ENCODE measurements at regions not wholly inside any gene's neighbourhood (a gene's known extent, or its start where the extent isn't known, plus 50 kb on each side); places are given as distances from the start of the nearest gene placed in this dataset.

- H3K27me3 ChIP-seq (replicated peaks; ENCODE audit: insufficient read depth): no peaks in the 10 kb centered on the region
- in situ Hi-C loops (cut with MboI): no loop called here
- no peaks in the 10 kb centered on the region for H3K9me3 ChIP-seq (ENCODE audit: low read depth)
- no peak overlapping the region for H2AFZ ChIP-seq
- TF ChIP-seq EZH2 (IDR thresholded peaks at IDR 0.05; ENCODE audit: insufficient read depth, poor library complexity, severe bottlenecking) (no peak), EZH2phosphoT487 (IDR thresholded peaks at IDR 0.05; ENCODE audit: insufficient read depth, low read depth) (no peak)
- H3K4me1 ChIP-seq (ENCODE audit: insufficient read depth): no peaks in the 10 kb centered on the region
- 2 to 5% methylated on average over 2 of the region's 2 CpGs for WGBS, 2 experiments (ENCODE audit: low coverage in 1 of 2, low lambda C conversion rate in 2 of 2, missing lambda C conversion rate in 2 of 2)
- H3K4me2 ChIP-seq (ENCODE audit: unreplicated experiment): no peak overlapping the region
- H3K9me2 ChIP-seq (ENCODE audit: insufficient read depth): no peaks in the 10 kb centered on the region
- no peaks in the 10 kb centered on the region for H3K79me2 ChIP-seq (ENCODE audit: insufficient read depth)
- no peak overlapping the region for H3K4me3 ChIP-seq
- DNase-seq: no peak
- H3K9ac ChIP-seq: no peak overlapping the region
- no peaks in the 10 kb centered on the region for H3F3A ChIP-seq (ENCODE audit: insufficient read depth)
- no peaks in the 10 kb centered on the region for H3K36me3 ChIP-seq (ENCODE audit: low read depth)
- no peaks in the 10 kb centered on the region for H4K20me1 ChIP-seq (ENCODE audit: insufficient read depth)
- H3K27ac ChIP-seq: no peak overlapping the region
Observed at GRCh38 chr7:117963264-117964197, 90.3 kb upstream of the CTTNBP2 start.

GRCh38 chr7:117970801-117971200, 97.6 kb upstream of the CTTNBP2 start:
- H3K9me2 ChIP-seq (ENCODE audit: insufficient read depth): no peaks in the 10 kb centered on the region
- TF ChIP-seq EZH2 (IDR thresholded peaks at IDR 0.05; ENCODE audit: insufficient read depth, poor library complexity, severe bottlenecking) (no peak), EZH2phosphoT487 (IDR thresholded peaks at IDR 0.05; ENCODE audit: insufficient read depth, low read depth) (no peak)
- no peaks in the 10 kb centered on the region for H3K27me3 ChIP-seq (replicated peaks; ENCODE audit: insufficient read depth)
- H4K20me1 ChIP-seq (ENCODE audit: insufficient read depth): no peaks in the 10 kb centered on the region
- H3K36me3 ChIP-seq (ENCODE audit: low read depth): no peaks in the 10 kb centered on the region
- no peaks in the 10 kb centered on the region for H3F3A ChIP-seq (ENCODE audit: insufficient read depth)
- H3K79me2 ChIP-seq (ENCODE audit: insufficient read depth): no peaks in the 10 kb centered on the region
- 24 to 31% methylated on average over 2 of the region's 2 CpGs for WGBS, 2 experiments (ENCODE audit: low coverage in 1 of 2, low lambda C conversion rate in 2 of 2, missing lambda C conversion rate in 2 of 2)
- H3K9ac ChIP-seq: no peak overlapping the region
- no peak overlapping the region for H3K27ac ChIP-seq
- in situ Hi-C loops (cut with MboI): no loop called here
- no peak overlapping the region for H2AFZ ChIP-seq
- no peaks in the 10 kb centered on the region for H3K4me1 ChIP-seq (ENCODE audit: insufficient read depth)
- DNase-seq: no peak
- H3K4me3 ChIP-seq: no peak overlapping the region
- H3K9me3 ChIP-seq (ENCODE audit: low read depth): no peaks in the 10 kb centered on the region
- no peak overlapping the region for H3K4me2 ChIP-seq (ENCODE audit: unreplicated experiment)

GRCh38 chr7:117971556-117972244, 98.5 kb upstream of the CTTNBP2 start:
- Histone ChIP-seq H3K9ac (no peak overlapping the region), H3K9me3 (ENCODE audit: low read depth) (no peaks in the 10 kb centered on the region), H3K4me2 (ENCODE audit: unreplicated experiment) (no peak overlapping the region), H4K20me1 (ENCODE audit: insufficient read depth) (no peaks in the 10 kb centered on the region), H3K79me2 (ENCODE audit: insufficient read depth) (no peaks in the 10 kb centered on the region), H3F3A (ENCODE audit: insufficient read depth) (no peaks in the 10 kb centered on the region), H2AFZ (no peak overlapping the region), H3K9me2 (ENCODE audit: insufficient read depth) (no peaks in the 10 kb centered on the region), H3K4me1 (ENCODE audit: insufficient read depth) (no peaks in the 10 kb centered on the region), H3K36me3 (ENCODE audit: low read depth) (no peaks in the 10 kb centered on the region), H3K4me3 (no peak overlapping the region), H3K27me3 (replicated peaks; ENCODE audit: insufficient read depth) (no peaks in the 10 kb centered on the region), H3K27ac (no peak overlapping the region)
- in situ Hi-C loops (cut with MboI): no loop called here
- no peak for DNase-seq
- TF ChIP-seq EZH2phosphoT487 (IDR thresholded peaks at IDR 0.05; ENCODE audit: insufficient read depth, low read depth): no peak
- no peak for TF ChIP-seq EZH2 (IDR thresholded peaks at IDR 0.05; ENCODE audit: insufficient read depth, poor library complexity, severe bottlenecking)
- WGBS, 2 experiments (ENCODE audit: low coverage in 1 of 2, low lambda C conversion rate in 2 of 2, missing lambda C conversion rate in 2 of 2): 49 to 53% methylated on average over 11 of the region's 11 CpGs

- Histone ChIP-seq H3F3A (ENCODE audit: insufficient read depth) (no peaks in the 10 kb centered on the region), H2AFZ (no peak overlapping the region), H3K9me3 (ENCODE audit: low read depth) (no peaks in the 10 kb centered on the region), H3K36me3 (ENCODE audit: low read depth) (no peaks in the 10 kb centered on the region), H3K27me3 (replicated peaks; ENCODE audit: insufficient read depth) (no peaks in the 10 kb centered on the region), H3K4me1 (ENCODE audit: insufficient read depth) (no peaks in the 10 kb centered on the region), H4K20me1 (ENCODE audit: insufficient read depth) (no peaks in the 10 kb centered on the region), H3K4me3 (no peak overlapping the region), H3K79me2 (ENCODE audit: insufficient read depth) (no peaks in the 10 kb centered on the region), H3K9me2 (ENCODE audit: insufficient read depth) (no peaks in the 10 kb centered on the region), H3K4me2 (ENCODE audit: unreplicated experiment) (no peak overlapping the region), H3K27ac (no peak overlapping the region), H3K9ac (no peak overlapping the region)
- DNase-seq: no peak
- WGBS, 2 experiments (ENCODE audit: low coverage in 1 of 2, low lambda C conversion rate in 2 of 2, missing lambda C conversion rate in 2 of 2): 16 to 23% methylated on average over 4 of the region's 4 CpGs
- TF ChIP-seq EZH2phosphoT487 (IDR thresholded peaks at IDR 0.05; ENCODE audit: insufficient read depth, low read depth): no peak
- no peak for TF ChIP-seq EZH2 (IDR thresholded peaks at IDR 0.05; ENCODE audit: insufficient read depth, poor library complexity, severe bottlenecking)
- in situ Hi-C loops (cut with MboI): no loop called here
Observed at GRCh38 chr7:117972606-117973005, 99.4 kb upstream of the CTTNBP2 start.

Data from GM23248 (cell line).